IPS-15b (cell line): ENCODE measurements at regions not wholly inside any gene's neighbourhood (a gene's known extent, or its start where the extent isn't known, plus 50 kb on each side); places are given as distances from the start of the nearest gene placed in this dataset.

Experiments
- H3K27me3 ChIP-seq: one replicate; pipeline ENCODE4 v1.6.1; 2013; ENCODE audit warnings: low read length; ENCODE audit not compliant: control insufficient read depth, insufficient read depth
- H3K36me3 ChIP-seq: one replicate; pipeline ENCODE4 v1.6.1; 2013; ENCODE audit warnings: low read length; ENCODE audit not compliant: control insufficient read depth, insufficient read depth
- H3K4me1 ChIP-seq: one replicate; pipeline ENCODE4 v1.6.1; 2013; ENCODE audit warnings: mild to moderate bottlenecking, low read length; ENCODE audit not compliant: control insufficient read depth, insufficient read depth
- H3K4me3 ChIP-seq: one replicate; pipeline ENCODE4 v1.5.1; 2013; ENCODE audit warnings: low read depth, low read length
- H3K9ac ChIP-seq: one replicate; pipeline ENCODE4 v1.6.1; 2013; ENCODE audit warnings: low read depth, mild to moderate bottlenecking, low read length
- H3K9me3 ChIP-seq: one replicate; pipeline ENCODE4 v1.6.1; 2013; ENCODE audit warnings: mild to moderate bottlenecking, low read length; ENCODE audit not compliant: control insufficient read depth, insufficient read depth

GRCh38 chr5:116660929-116661328 is 86.3 kb upstream of the SEMA6A start:
- Histone ChIP-seq H3K4me1 (peaks cover 5% of the 10 kb centered on the region), H3K4me3 (no peak overlapping the region), H3K36me3 (no peaks in the 10 kb centered on the region), H3K9me3 (peaks cover 9% of the 10 kb centered on the region), H3K27me3 (no peaks in the 10 kb centered on the region), H3K9ac (no peak overlapping the region)

- Histone ChIP-seq H3K9ac (no peak overlapping the region), H3K27me3 (no peaks in the 10 kb centered on the region), H3K4me1 (peaks cover 25% of the 10 kb centered on the region), H3K9me3 (peaks cover 9% of the 10 kb centered on the region), H3K36me3 (no peaks in the 10 kb centered on the region), H3K4me3 (no peak overlapping the region)
Observed at GRCh38 chr5:116658830-116659229, 84.2 kb upstream of the SEMA6A start.

GRCh38 chr5:116658141-116658540 is 83.5 kb upstream of the SEMA6A start:
- no peaks in the 10 kb centered on the region for H3K36me3 ChIP-seq
- peaks cover 9% of the 10 kb centered on the region for H3K9me3 ChIP-seq
- H3K9ac ChIP-seq = no peak overlapping the region

GRCh38 chr5:116655431-116655830 is 80.8 kb upstream of the SEMA6A start:
- Histone ChIP-seq H3K4me1 (peaks cover 53% of the 10 kb centered on the region), H3K9me3 (no peaks in the 10 kb centered on the region), H3K4me3 (no peak overlapping the region), H3K9ac (no peak overlapping the region), H3K27me3 (no peaks in the 10 kb centered on the region), H3K36me3 (no peaks in the 10 kb centered on the region)

More at GRCh38 chr5:116658141-116658540, 83.5 kb upstream of the SEMA6A start:
- Histone ChIP-seq H3K4me1 (peaks cover 32% of the 10 kb centered on the region), H3K27me3 (no peaks in the 10 kb centered on the region), H3K4me3 (no peak overlapping the region)

- H3K9ac ChIP-seq = no peak overlapping the region
- H3K4me1 ChIP-seq = peaks cover 53% of the 10 kb centered on the region
- no peaks in the 10 kb centered on the region for H3K36me3 ChIP-seq
- H3K4me3 ChIP-seq = no peak overlapping the region
- H3K27me3 ChIP-seq = no peaks in the 10 kb centered on the region
- H3K9me3 ChIP-seq = no peaks in the 10 kb centered on the region
Observed at GRCh38 chr5:116654925-116655324, 80.3 kb upstream of the SEMA6A start.

- Histone ChIP-seq H3K4me1 (peaks cover 53% of the 10 kb centered on the region), H3K36me3 (no peaks in the 10 kb centered on the region), H3K9me3 (no peaks in the 10 kb centered on the region), H3K27me3 (no peaks in the 10 kb centered on the region), H3K9ac (no peak overlapping the region), H3K4me3 (no peak overlapping the region)
Observed at GRCh38 chr5:116652903-116653302, 78.3 kb upstream of the SEMA6A start.

- H3K4me1 ChIP-seq = peaks cover 53% of the 10 kb centered on the region
- H3K4me3 ChIP-seq = no peak overlapping the region
- H3K27me3 ChIP-seq = no peaks in the 10 kb centered on the region
- H3K9me3 ChIP-seq = no peaks in the 10 kb centered on the region
- H3K9ac ChIP-seq = no peak overlapping the region
- no peaks in the 10 kb centered on the region for H3K36me3 ChIP-seq
Observed at GRCh38 chr5:116652196-116652729, 77.6 kb upstream of the SEMA6A start.

GRCh38 chr5:116651653-116652052 is 77.0 kb upstream of the SEMA6A start:
- no peaks in the 10 kb centered on the region for H3K9me3 ChIP-seq
- H3K9ac ChIP-seq = peak overlapping the region; percentile 40
- no peaks in the 10 kb centered on the region for H3K36me3 ChIP-seq
- H3K4me3 ChIP-seq = no peak overlapping the region
- no peaks in the 10 kb centered on the region for H3K27me3 ChIP-seq
- peaks cover 49% of the 10 kb centered on the region for H3K4me1 ChIP-seq

GRCh38 chr5:116650964-116651363 is 76.3 kb upstream of the SEMA6A start:
- peaks cover 48% of the 10 kb centered on the region for H3K4me1 ChIP-seq
- H3K4me3 ChIP-seq = no peak overlapping the region
- no peaks in the 10 kb centered on the region for H3K36me3 ChIP-seq
- no peaks in the 10 kb centered on the region for H3K9me3 ChIP-seq
- H3K9ac ChIP-seq = no peak overlapping the region
- H3K27me3 ChIP-seq = no peaks in the 10 kb centered on the region

- no peak overlapping the region for H3K9ac ChIP-seq
- no peaks in the 10 kb centered on the region for H3K27me3 ChIP-seq
- H3K4me1 ChIP-seq = peaks cover 44% of the 10 kb centered on the region
- H3K4me3 ChIP-seq = no peak overlapping the region
- no peaks in the 10 kb centered on the region for H3K36me3 ChIP-seq
- no peaks in the 10 kb centered on the region for H3K9me3 ChIP-seq
Observed at GRCh38 chr5:116650544-116650943, 75.9 kb upstream of the SEMA6A start.

- Histone ChIP-seq H3K27me3 (no peaks in the 10 kb centered on the region), H3K4me3 (no peak overlapping the region), H3K4me1 (peaks cover 8% of the 10 kb centered on the region), H3K9ac (no peak overlapping the region), H3K36me3 (no peaks in the 10 kb centered on the region), H3K9me3 (no peaks in the 10 kb centered on the region)
Observed at GRCh38 chr5:116646611-116647289, 72.1 kb upstream of the SEMA6A start.

- Histone ChIP-seq H3K9ac (no peak overlapping the region), H3K9me3 (no peaks in the 10 kb centered on the region), H3K4me3 (no peak overlapping the region), H3K36me3 (no peaks in the 10 kb centered on the region), H3K27me3 (no peaks in the 10 kb centered on the region), H3K4me1 (no peaks in the 10 kb centered on the region)
Observed at GRCh38 chr5:116645627-116646026, 71.0 kb upstream of the SEMA6A start.
